A673 (cell line): ENCODE measurements at regions not wholly inside any gene's neighbourhood (a gene's known extent, or its start where the extent isn't known, plus 50 kb on each side); places are given as distances from the start of the nearest gene placed in this dataset.

Source experiments
- BruUV-seq: library from RNA; stranded (reverse); fragments of 400-500 nt; replicated peaks from 2 replicates; lab custom pipeline; 2021; lab: Mats Ljungman, UMichigan
- CTCF ChIA-PET: fragments of 300-600 bp; sonication (Branson Sonifier 250); formaldehyde crosslinking; loops from one replicate; lab custom pipeline; 2022; ENCODE audit warnings: antibody characterized with exemption; lab: Charles Lee
- POLR2A ChIA-PET: fragments of 300-600 bp; sonication (Branson Sonifier 250); formaldehyde crosslinking; loops from one replicate; lab custom pipeline; 2022; ENCODE audit warnings: antibody characterized with exemption; ENCODE audit not compliant: low non-redundant PET; lab: Charles Lee
- DNase-seq: peaks from one replicate; pipeline ENCODE4 v3.0.0-alpha.2; 2015; ENCODE audit warnings: low spot score
- H3K27ac ChIP-seq: fragments of 200-600 bp; sonication (generic); 2 replicates; pipeline ENCODE4 v1.5.1; 2016; ENCODE audit warnings: mixed run types, low read depth, mild to moderate bottlenecking, mixed read lengths, antibody characterized with exemption, low read length; ENCODE audit not compliant: poor library complexity, severe bottlenecking
- H3K27me3 ChIP-seq: fragments of 200-600 bp; sonication (generic); replicated peaks from 2 replicates; pipeline ENCODE4 v1.6.1; 2017; ENCODE audit warnings: mixed run types, low read depth, mild to moderate bottlenecking, mixed read lengths, antibody characterized with exemption, low read length; ENCODE audit not compliant: insufficient read depth, poor library complexity
- H3K36me3 ChIP-seq: fragments of 200-600 bp; sonication (generic); 2 replicates; pipeline ENCODE4 v1.6.1; 2016; ENCODE audit warnings: mixed run types, mild to moderate bottlenecking, mixed read lengths, antibody characterized with exemption, low read length; ENCODE audit not compliant: insufficient read depth, poor library complexity, severe bottlenecking
- H3K4me1 ChIP-seq: fragments of 200-600 bp; sonication (generic); 2 replicates; pipeline ENCODE4 v1.6.1; 2017; ENCODE audit warnings: mixed run types, mild to moderate bottlenecking, mixed read lengths, antibody characterized with exemption, low read length; ENCODE audit not compliant: insufficient read depth, poor library complexity, severe bottlenecking
- H3K4me3 ChIP-seq: fragments of 200-600 bp; sonication (generic); 2 replicates; pipeline ENCODE4 v1.5.1; 2016; ENCODE audit warnings: low read depth, mixed run types, mild to moderate bottlenecking, mixed read lengths, low read length; ENCODE audit not compliant: poor library complexity, severe bottlenecking
- H3K9me3 ChIP-seq: fragments of 200-600 bp; sonication (generic); 2 replicates; pipeline ENCODE4 v1.6.1; 2016; ENCODE audit warnings: mixed run types, low read depth, mild to moderate bottlenecking, mixed read lengths, antibody characterized with exemption, low read length; ENCODE audit not compliant: poor library complexity, severe bottlenecking
- EZH2 ChIP-seq: fragments of 200-600 bp; sonication (generic); IDR thresholded peaks from 2 replicates; pipeline ENCODE4 v1.6.1; 2017; ENCODE audit warnings: borderline replicate concordance, low read depth, mild to moderate bottlenecking, mixed read lengths, antibody characterized with exemption, low read length; ENCODE audit not compliant: poor library complexity, severe bottlenecking
- intact Hi-C: fragments of 100-400 bp; cut with micrococcal nuclease; formaldehyde crosslinking; loops from one replicate; pipeline ENCODE4 v1.10.0; 2022; ENCODE audit not compliant: unreplicated experiment
- TF ChIP-seq, protein P1 (sequence below): fragments of 300-800, 200-600 bp; sonication (generic); conservative IDR thresholded peaks from 2 replicates; pipeline ENCODE4 v1.5.1; 2017; ENCODE audit warnings: low read depth, mild to moderate bottlenecking, antibody characterized with exemption, low read length, moderate library complexity, mixed read lengths

GRCh38 chr2:104402825-104403224 lies 451.1 kb upstream of the POU3F3 start:
- ChIA-PET CTCF (no interaction called here), POLR2A (no interaction called here)
- intact Hi-C loops, result no loop called here
- no peaks in the 10 kb centered on the region for H3K36me3 ChIP-seq
- H3K9me3 ChIP-seq, result no peaks in the 10 kb centered on the region
- H3K4me3 ChIP-seq, result no peak overlapping the region
- no TSS peak for BruUV-seq
- H3K27ac ChIP-seq, result no peak overlapping the region
- no peak for TF ChIP-seq EZH2
- TF ChIP-seq, protein P1, sequence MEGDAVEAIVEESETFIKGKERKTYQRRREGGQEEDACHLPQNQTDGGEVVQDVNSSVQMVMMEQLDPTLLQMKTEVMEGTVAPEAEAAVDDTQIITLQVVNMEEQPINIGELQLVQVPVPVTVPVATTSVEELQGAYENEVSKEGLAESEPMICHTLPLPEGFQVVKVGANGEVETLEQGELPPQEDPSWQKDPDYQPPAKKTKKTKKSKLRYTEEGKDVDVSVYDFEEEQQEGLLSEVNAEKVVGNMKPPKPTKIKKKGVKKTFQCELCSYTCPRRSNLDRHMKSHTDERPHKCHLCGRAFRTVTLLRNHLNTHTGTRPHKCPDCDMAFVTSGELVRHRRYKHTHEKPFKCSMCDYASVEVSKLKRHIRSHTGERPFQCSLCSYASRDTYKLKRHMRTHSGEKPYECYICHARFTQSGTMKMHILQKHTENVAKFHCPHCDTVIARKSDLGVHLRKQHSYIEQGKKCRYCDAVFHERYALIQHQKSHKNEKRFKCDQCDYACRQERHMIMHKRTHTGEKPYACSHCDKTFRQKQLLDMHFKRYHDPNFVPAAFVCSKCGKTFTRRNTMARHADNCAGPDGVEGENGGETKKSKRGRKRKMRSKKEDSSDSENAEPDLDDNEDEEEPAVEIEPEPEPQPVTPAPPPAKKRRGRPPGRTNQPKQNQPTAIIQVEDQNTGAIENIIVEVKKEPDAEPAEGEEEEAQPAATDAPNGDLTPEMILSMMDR, result no peak
- H3K4me1 ChIP-seq, result no peaks in the 10 kb centered on the region
- no peak for DNase-seq
- H3K27me3 ChIP-seq, result no peaks in the 10 kb centered on the region

- TF ChIP-seq, protein P1, result no peak
- no peak for TF ChIP-seq EZH2
- no peaks in the 10 kb centered on the region for H3K4me1 ChIP-seq
- intact Hi-C loops, result no loop called here
- ChIA-PET POLR2A (no interaction called here), CTCF (no interaction called here)
- BruUV-seq, result no TSS peak
- no peak overlapping the region for H3K27ac ChIP-seq
- H3K4me3 ChIP-seq, result no peak overlapping the region
- H3K27me3 ChIP-seq, result no peaks in the 10 kb centered on the region
- H3K9me3 ChIP-seq, result no peaks in the 10 kb centered on the region
- no peaks in the 10 kb centered on the region for H3K36me3 ChIP-seq
- DNase-seq, result no peak
Observed at GRCh38 chr2:104404526-104404925, 449.4 kb upstream of the POU3F3 start.

DNA sequence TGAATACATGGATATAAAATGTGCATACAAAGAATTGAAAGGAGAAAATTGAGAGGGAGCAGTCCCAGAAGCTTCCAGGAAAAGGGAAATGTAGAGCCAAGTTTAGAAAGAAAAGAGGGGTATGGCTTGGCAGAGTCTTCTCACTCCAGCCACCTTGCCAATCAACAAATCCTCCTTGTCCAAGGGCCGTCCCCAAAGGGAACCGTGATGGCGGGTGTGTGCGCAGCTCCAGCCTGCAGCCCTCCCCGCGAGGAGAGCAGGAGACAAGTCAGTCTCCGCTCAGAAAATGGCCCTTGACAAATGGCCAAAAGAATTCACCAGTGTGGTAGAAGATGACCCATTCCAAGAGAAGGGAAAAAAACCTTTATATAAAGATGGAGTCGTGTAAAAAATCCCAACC lies 448.3 kb upstream of the POU3F3 start:
- TF ChIP-seq, protein P1, result no peak
- POLR2A ChIA-PET, result interaction anchor here (0.7 kb wide), 1 partner anchor 709 kb away, joined by 3 read pairs; no protein-coding TSS in a partner anchor
- CTCF ChIA-PET, result no interaction called here

More for the DNA sequence above, 448.3 kb upstream of the POU3F3 start:
- intact Hi-C loops, result no loop called here
- BruUV-seq, result no TSS peak
- H3K4me3 ChIP-seq, result no peak overlapping the region
- H3K9me3 ChIP-seq, result no peaks in the 10 kb centered on the region
- H3K27ac ChIP-seq, result no peak overlapping the region
- no peaks in the 10 kb centered on the region for H3K4me1 ChIP-seq
- H3K36me3 ChIP-seq, result no peaks in the 10 kb centered on the region
- DNase-seq, result no peak
- no peaks in the 10 kb centered on the region for H3K27me3 ChIP-seq
